HUDEP-2 (cell line): ENCODE measurements at regions not wholly inside any gene's neighbourhood (a gene's known extent, or its start where the extent isn't known, plus 50 kb on each side); places are given as distances from the start of the nearest gene placed in this dataset.

Experiments used
- DNase-seq, 76 experiments: peaks; one replicate each; lab custom pipeline; 2025; ENCODE audit not compliant: unreplicated experiment in 76 of 76; lab: John Stamatoyannopoulos, UW

GRCh38 chr3:194768586-194768985 is 82.9 kb downstream of the FAM43A start:
- no peak for DNase-seq

- peak in 75 of 76 experiments; percentile 26 to 95 (median 82) for DNase-seq
Observed at GRCh38 chr3:194769020-194769643, 83.4 kb downstream of the FAM43A start.

- no peak for DNase-seq
Observed at GRCh38 chr3:194772241-194773000, 86.7 kb downstream of the FAM43A start.

GRCh38 chr3:194773216-194773615 is 87.5 kb downstream of the FAM43A start:
- no peak for DNase-seq

- DNase-seq, result no peak
Observed at GRCh38 chr3:194773771-194774455, 88.2 kb downstream of the FAM43A start.

- no peak for DNase-seq
Observed at GRCh38 chr3:194775266-194775665, 89.6 kb downstream of the FAM43A start.

GRCh38 chr3:194775731-194776130 is 90.0 kb downstream of the FAM43A start:
- no peak for DNase-seq

GRCh38 chr3:194777729-194778128 is 92.0 kb downstream of the FAM43A start:
- no peak for DNase-seq

GRCh38 chr3:194779729-194780224 is 94.1 kb downstream of the FAM43A start:
- no peak for DNase-seq

- no peak for DNase-seq
Observed at GRCh38 chr3:194780706-194781105, 95.0 kb downstream of the FAM43A start.

GRCh38 chr3:194781617-194782016 is 95.9 kb downstream of the FAM43A start:
- no peak for DNase-seq

- DNase-seq, result no peak
Observed at GRCh38 chr3:194782698-194783404, 97.2 kb downstream of the FAM43A start.

- no peak for DNase-seq
Observed at GRCh38 chr3:194784361-194784760, 98.7 kb downstream of the FAM43A start.

GRCh38 chr3:194785315-194785714 is 99.6 kb downstream of the FAM43A start:
- no peak for DNase-seq

GRCh38 chr3:194787072-194787471 is 101.4 kb downstream of the FAM43A start:
- DNase-seq, result no peak

- no peak for DNase-seq
Observed at GRCh38 chr3:194787650-194788049, 102.0 kb downstream of the FAM43A start.

- no peak for DNase-seq
Observed at GRCh38 chr3:194792368-194792767, 106.7 kb downstream of the FAM43A start.

- DNase-seq, result no peak
Observed at GRCh38 chr3:194797555-194798250, 112.0 kb downstream of the FAM43A start.

- DNase-seq, result no peak
Observed at GRCh38 chr3:194798486-194798885, 112.8 kb downstream of the FAM43A start.

- no peak for DNase-seq
Observed at GRCh38 chr3:194800002-194800401, 114.3 kb downstream of the FAM43A start.
